HepG2 (cell line): ENCODE measurements at regions not wholly inside any gene's neighbourhood (a gene's known extent, or its start where the extent isn't known, plus 50 kb on each side); places are given as distances from the start of the nearest gene placed in this dataset.

Experiments used
- ATAC-seq: fragments of 200-7000 bp; cut with Tn5 transposase; 3 replicates; pipeline ENCODE4 v1.9.1; 2020; ENCODE audit warnings: mild to moderate bottlenecking, moderate library complexity
- BruUV-seq: library from RNA; stranded (reverse); fragments of 400-500 nt; replicated peaks from 2 replicates; lab custom pipeline; 2021; lab: Mats Ljungman, UMichigan
- CTCF ChIA-PET: fragments of 300-600 bp; formaldehyde crosslinking; extraction: SDS; loops from one replicate; lab custom pipeline; 2021; ENCODE audit warnings: low total read pairs, inconsistent platforms, low intra/inter-chr PET ratio; lab: Yijun Ruan, JAX
- POLR2A ChIA-PET: fragments of 350-600 bp; sonication (Branson Sonifier 250); formaldehyde crosslinking; loops from one replicate; lab custom pipeline; 2020; ENCODE audit warnings: antibody characterized with exemption, inconsistent platforms; lab: Yijun Ruan, JAX
- DNase-seq: peaks from one replicate; pipeline ENCODE4 v3.0.0-alpha.2; 2015; ENCODE audit warnings: low spot score
- FAIRE-seq: peaks from 3 replicates; lab custom pipeline; 2011; peaks lifted over from hg19 to GRCh38; lab: Jason Lieb, UNC
- H2AFZ ChIP-seq: one replicate; pipeline ENCODE4 v1.6.1; 2011; ENCODE audit warnings: low read length, inconsistent platforms
- H3K27ac ChIP-seq: fragments of 300-600 bp; 3 replicates; pipeline ENCODE4 v1.8.0; 2011; ENCODE audit warnings: mixed run types, mild to moderate bottlenecking, mixed read lengths, low read length, inconsistent platforms; ENCODE audit not compliant: insufficient read depth; ENCODE audit errors: extremely low read length
- H3K27me3 ChIP-seq, 2 experiments: fragments of 200-600 bp in 1 of 2; 2 replicates in 1 of 2; 3 replicates in 1 of 2; pipeline versions ENCODE4 v1.6.0 to v1.8.0; 2011; ENCODE audit warnings: low read length in 2 of 2, mild to moderate bottlenecking in 2 of 2, moderate library complexity in 2 of 2, inconsistent platforms in 1 of 2; ENCODE audit not compliant: insufficient read depth in 2 of 2, control insufficient read depth in 1 of 2
- H3K36me3 ChIP-seq, 2 experiments: fragments of 200-600 bp in 1 of 2; replicated peaks in 1 of 2; 2 replicates in 1 of 2; 3 replicates in 1 of 2; pipeline versions ENCODE4 v1.5.1 to v1.8.0; 2011; ENCODE audit warnings: low read length in 2 of 2, inconsistent platforms in 1 of 2; ENCODE audit not compliant: insufficient read depth in 2 of 2, control insufficient read depth in 1 of 2
- H3K4me1 ChIP-seq: 2 replicates; pipeline ENCODE4 v1.5.1; 2012; ENCODE audit warnings: low read length, inconsistent platforms; ENCODE audit not compliant: insufficient read depth
- H3K4me2 ChIP-seq: 2 replicates; pipeline ENCODE4 v1.6.0; 2011; ENCODE audit warnings: low read depth, low read length, inconsistent platforms
- H3K4me3 ChIP-seq, 3 experiments: fragments of 200-600 bp in 1 of 3; sonication (generic), shearing (Covaris generic) in 1 of 3; replicated peaks in 1 of 3; 2 replicates each; pipeline ENCODE4 v1.5.1; 2011 to 2016; ENCODE audit warnings: low read length in 3 of 3, inconsistent platforms in 2 of 3, low read depth in 2 of 3, mild to moderate bottlenecking in 2 of 3, control low read depth in 1 of 3, mixed read lengths in 1 of 3; ENCODE audit not compliant: insufficient read depth in 1 of 3
- H3K79me2 ChIP-seq: one replicate; pipeline ENCODE4 v1.6.1; 2011; ENCODE audit warnings: low read length, inconsistent platforms; ENCODE audit not compliant: insufficient read depth
- H3K9ac ChIP-seq: 2 replicates; pipeline ENCODE4 v1.6.0; 2011; ENCODE audit warnings: mild to moderate bottlenecking, low read depth, low read length, inconsistent platforms; ENCODE audit not compliant: insufficient read depth
- H3K9me3 ChIP-seq: 2 replicates; pipeline ENCODE4 v1.5.1; 2012; ENCODE audit warnings: mild to moderate bottlenecking, low read length
- H4K20me1 ChIP-seq: 2 replicates; pipeline ENCODE4 v1.6.0; 2011; ENCODE audit warnings: inconsistent platforms, mild to moderate bottlenecking, low read length, moderate library complexity; ENCODE audit not compliant: insufficient read depth
- CREB1 ChIP-seq, 2 experiments: fragments of 450-650 bp in 1 of 2; IDR thresholded peaks; 2 replicates each; pipeline ENCODE4 v1.6.1; 2016 to 2017; ENCODE audit warnings: control low read depth in 1 of 2, mild to moderate bottlenecking in 1 of 2, missing compliant biosample characterization in 1 of 2, missing genetic modification characterization in 1 of 2
- PRDM4 ChIP-seq: sonication (generic); formaldehyde crosslinking; IDR thresholded peaks from 2 replicates; pipeline ENCODE4 v1.9.0; 2021; ENCODE audit warnings: missing genetic modification reagents, borderline replicate concordance
- SNAPC5 ChIP-seq: sonication (generic); formaldehyde crosslinking; IDR thresholded peaks from 2 replicates; pipeline ENCODE4 v1.8.1; 2023; ENCODE audit warnings: mild to moderate bottlenecking, missing genetic modification reagents, borderline replicate concordance
- ZNF543 ChIP-seq: sonication (generic); formaldehyde crosslinking; IDR thresholded peaks from 2 replicates; pipeline ENCODE4 v1.4.0; 2020; ENCODE audit warnings: mild to moderate bottlenecking, missing genetic modification reagents
- WGBS: methylation state at CpG from one replicate; pipeline ENCODE4 v1.1.6; 2017; ENCODE audit warnings: low lambda C conversion rate; 5-methylcytosine and 5-hydroxymethylcytosine counted together
- in situ Hi-C: cut with HindIII; loops from 2 replicates; pipeline ENCODE4 v1.10.0; 2017; ENCODE audit warnings: low pct_unique_long_range_greater_than_20kb; ENCODE audit not compliant: extremely low pct_ligation_motif_present
- intact Hi-C: fragments of 100-400 bp; cut with micrococcal nuclease; formaldehyde crosslinking; loops from one replicate; pipeline ENCODE4 v1.10.0; 2022; ENCODE audit not compliant: unreplicated experiment

- CTCF ChIA-PET, result no interaction called here
Measured at GRCh38 chr5:28305891-28306290, 1267.5 kb upstream of the CDH9 start.

GRCh38 chr5:28301712-28302111, 1263.3 kb upstream of the CDH9 start:
- Histone ChIP-seq H3K9me3 (0 out of 2 replicates have a peak, but pooled peaks cover 5% of the 10 kb centered on the region), H3K4me3 (no peak overlapping the region), H3K27ac (no peak overlapping the region), H3K36me3 (no peaks in the 10 kb centered on the region), H3K4me2 (no peak overlapping the region), H3K9ac (no peak overlapping the region), H3K4me1 (no peaks in the 10 kb centered on the region), H3K79me2 (no peaks in the 10 kb centered on the region), H2AFZ (no peak overlapping the region), H3K27me3 (no peaks in the 10 kb centered on the region), H4K20me1 (no peaks in the 10 kb centered on the region)
- TF ChIP-seq ZNF543 (CRISPR knock-in tag) (no peak), CREB1 (IDR thresholded peaks at IDR 0.05) (peak; percentile 21; the same call in 1 of the 2 replicates), CREB1 (CRISPR knock-in tag; IDR thresholded peaks at IDR 0.05) (no peak)
- no peak for DNase-seq
- intact Hi-C loops, result no loop called here
- no peak for FAIRE-seq
- ChIA-PET CTCF (no interaction called here), POLR2A (no interaction called here)
- 0% methylated on average over 2 of the region's 2 CpGs for WGBS
- BruUV-seq, result no TSS peak
- in situ Hi-C loops, result no loop called here
- ATAC-seq, result no peak

More at GRCh38 chr5:28305891-28306290, 1267.5 kb upstream of the CDH9 start:
- Histone ChIP-seq H4K20me1 (no peaks in the 10 kb centered on the region), H2AFZ (no peak overlapping the region), H3K27me3 (no peaks in the 10 kb centered on the region), H3K4me3 (no peak overlapping the region), H3K4me1 (no peaks in the 10 kb centered on the region), H3K9me3 (0 out of 2 replicates have a peak, but pooled peaks cover 5% of the 10 kb centered on the region), H3K9ac (no peak overlapping the region), H3K36me3 (no peaks in the 10 kb centered on the region), H3K79me2 (no peaks in the 10 kb centered on the region), H3K4me2 (no peak overlapping the region), H3K27ac (no peak overlapping the region)
- POLR2A ChIA-PET, result no interaction called here
- intact Hi-C loops, result no loop called here
- TF ChIP-seq SNAPC5 (CRISPR knock-in tag) (no peak), PRDM4 (no peak)
- WGBS, result 0% methylated on average over 1 of the region's 1 CpG
- FAIRE-seq (no peak), ATAC-seq (no peak), DNase-seq (no peak)
- BruUV-seq, result no TSS peak
- in situ Hi-C loops, result no loop called here
